ENCODE measurements at regions not wholly inside any gene's neighbourhood (a gene's known extent, or its start where the extent isn't known, plus 50 kb on each side); places are given as distances from the start of the nearest gene placed in this dataset.

DNA sequence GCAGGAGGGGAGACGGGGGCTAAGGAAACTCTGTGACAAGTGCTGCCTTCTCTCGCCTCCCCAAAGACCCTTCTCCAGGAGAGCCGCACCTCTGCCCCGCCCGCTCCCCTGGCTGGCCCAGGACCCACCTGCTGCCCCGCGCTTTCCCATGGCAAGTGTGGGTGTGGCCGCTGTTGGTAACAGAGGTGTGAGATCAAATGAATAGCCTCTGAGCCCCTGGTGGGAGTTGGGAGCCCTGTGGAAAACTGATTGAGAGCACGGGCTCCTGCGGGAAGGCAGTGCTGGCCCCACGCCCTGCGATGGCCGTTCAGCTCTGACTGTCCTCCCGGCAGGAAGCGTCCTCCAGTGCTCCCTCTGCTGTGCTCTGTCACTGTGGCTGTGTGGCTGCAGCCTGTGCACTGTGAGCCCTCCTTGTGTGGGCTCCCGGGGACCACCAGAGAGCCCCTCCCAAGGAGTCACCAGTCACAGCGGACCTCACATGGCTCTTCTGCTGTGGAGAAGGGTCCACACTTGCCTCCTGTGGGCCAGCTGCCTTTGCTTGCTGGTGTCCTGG, 1275.9 kb downstream of the BRD1 start:
- no peaks in the 10 kb centered on the region for H3K79me2 ChIP-seq (ENCODE audit: insufficient read depth, low read length)
- no peak overlapping the region for H3K27ac ChIP-seq (ENCODE audit: low read depth, low read length)
- H3K4me3 ChIP-seq (ENCODE audit: insufficient read depth, low read length, poor library complexity, severe bottlenecking) = no peak overlapping the region
- H3K36me3 ChIP-seq (ENCODE audit: low read length) = no peaks in the 10 kb centered on the region
- TF ChIP-seq EZH2phosphoT487 (conservative IDR thresholded peaks at IDR 0.05; ENCODE audit: low read length) (no peak), CTCF (IDR thresholded peaks at IDR 0.05; ENCODE audit: insufficient read depth, low read length, poor library complexity, severe bottlenecking) (no peak)
- H3K9ac ChIP-seq (ENCODE audit: low read length) = no peak overlapping the region
- H3K27me3 ChIP-seq (ENCODE audit: low read length) = no peaks in the 10 kb centered on the region
- no peaks in the 10 kb centered on the region for H3K9me2 ChIP-seq (replicated peaks; ENCODE audit: insufficient read depth, low read length)
- H3K9me3 ChIP-seq (ENCODE audit: insufficient read depth, low read length) = no peaks in the 10 kb centered on the region
- no peak overlapping the region for H2AFZ ChIP-seq (ENCODE audit: low read depth, low read length, severe bottlenecking)
- no peak overlapping the region for H3K4me2 ChIP-seq (ENCODE audit: low read depth, low read length, poor library complexity, severe bottlenecking)
- H4K20me1 ChIP-seq (ENCODE audit: low read depth, low read length) = no peaks in the 10 kb centered on the region
- H3F3A ChIP-seq (ENCODE audit: insufficient read depth) = no peaks in the 10 kb centered on the region

- Histone ChIP-seq H3K4me3 (ENCODE audit: insufficient read depth, low read length, poor library complexity, severe bottlenecking) (no peak overlapping the region), H3K9me3 (ENCODE audit: insufficient read depth, low read length) (no peaks in the 10 kb centered on the region), H2AFZ (ENCODE audit: low read depth, low read length, severe bottlenecking) (no peak overlapping the region), H4K20me1 (ENCODE audit: low read depth, low read length) (no peaks in the 10 kb centered on the region), H3K27me3 (ENCODE audit: low read length) (no peaks in the 10 kb centered on the region), H3F3A (ENCODE audit: insufficient read depth) (no peaks in the 10 kb centered on the region), H3K79me2 (ENCODE audit: insufficient read depth, low read length) (no peaks in the 10 kb centered on the region), H3K9me2 (replicated peaks; ENCODE audit: insufficient read depth, low read length) (no peaks in the 10 kb centered on the region), H3K4me2 (ENCODE audit: low read depth, low read length, poor library complexity, severe bottlenecking) (no peak overlapping the region), H3K9ac (ENCODE audit: low read length) (no peak overlapping the region), H3K27ac (ENCODE audit: low read depth, low read length) (no peak overlapping the region), H3K36me3 (ENCODE audit: low read length) (no peaks in the 10 kb centered on the region)
- TF ChIP-seq EZH2phosphoT487 (conservative IDR thresholded peaks at IDR 0.05; ENCODE audit: low read length) (no peak), CTCF (IDR thresholded peaks at IDR 0.05; ENCODE audit: insufficient read depth, low read length, poor library complexity, severe bottlenecking) (no peak)
Measured at GRCh38 chr22:48551061-48551460, 1276.6 kb downstream of the BRD1 start.

DNA sequence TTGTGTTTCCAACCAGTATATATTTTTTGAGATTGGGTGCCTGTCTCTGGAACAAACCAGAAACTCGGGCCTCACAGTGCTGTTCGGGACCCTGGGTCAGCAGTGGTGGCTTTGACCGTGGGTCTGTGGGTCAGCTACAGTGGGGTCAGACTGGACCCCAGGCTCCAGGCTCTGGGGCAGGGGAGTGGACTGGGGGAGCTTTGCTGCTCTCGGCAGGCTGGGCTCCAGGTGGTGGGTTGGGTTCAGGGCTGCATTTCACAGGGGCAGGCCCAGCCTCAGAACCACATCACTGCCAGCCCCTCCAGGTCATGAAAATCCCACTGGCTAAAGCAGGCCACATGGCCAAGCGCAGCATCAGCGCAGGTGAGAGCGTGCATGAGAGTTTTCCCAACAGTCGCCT, 1279.3 kb downstream of the BRD1 start:
- no peaks in the 10 kb centered on the region for H3K79me2 ChIP-seq (ENCODE audit: insufficient read depth, low read length)
- H3K27me3 ChIP-seq (ENCODE audit: low read length) = no peaks in the 10 kb centered on the region
- TF ChIP-seq CTCF (IDR thresholded peaks at IDR 0.05; ENCODE audit: insufficient read depth, low read length, poor library complexity, severe bottlenecking) (no peak), EZH2phosphoT487 (conservative IDR thresholded peaks at IDR 0.05; ENCODE audit: low read length) (no peak)
- H3K9ac ChIP-seq (ENCODE audit: low read length) = no peak overlapping the region
- no peaks in the 10 kb centered on the region for H3K36me3 ChIP-seq (ENCODE audit: low read length)
- no peaks in the 10 kb centered on the region for H3K9me3 ChIP-seq (ENCODE audit: insufficient read depth, low read length)
- H3K4me3 ChIP-seq (ENCODE audit: insufficient read depth, low read length, poor library complexity, severe bottlenecking) = no peak overlapping the region
- no peaks in the 10 kb centered on the region for H3K9me2 ChIP-seq (replicated peaks; ENCODE audit: insufficient read depth, low read length)
- H2AFZ ChIP-seq (ENCODE audit: low read depth, low read length, severe bottlenecking) = no peak overlapping the region
- H4K20me1 ChIP-seq (ENCODE audit: low read depth, low read length) = no peaks in the 10 kb centered on the region
- H3K4me2 ChIP-seq (ENCODE audit: low read depth, low read length, poor library complexity, severe bottlenecking) = no peak overlapping the region
- H3F3A ChIP-seq (ENCODE audit: insufficient read depth) = no peaks in the 10 kb centered on the region
- no peak overlapping the region for H3K27ac ChIP-seq (ENCODE audit: low read depth, low read length)
